ENCODE measurements at regions not wholly inside any gene's neighbourhood (a gene's known extent, or its start where the extent isn't known, plus 50 kb on each side); places are given as distances from the start of the nearest gene placed in this dataset.

- no peak for TF ChIP-seq POLR2A (IDR thresholded peaks at IDR 0.05)
- TF ChIP-seq, protein P1, sequence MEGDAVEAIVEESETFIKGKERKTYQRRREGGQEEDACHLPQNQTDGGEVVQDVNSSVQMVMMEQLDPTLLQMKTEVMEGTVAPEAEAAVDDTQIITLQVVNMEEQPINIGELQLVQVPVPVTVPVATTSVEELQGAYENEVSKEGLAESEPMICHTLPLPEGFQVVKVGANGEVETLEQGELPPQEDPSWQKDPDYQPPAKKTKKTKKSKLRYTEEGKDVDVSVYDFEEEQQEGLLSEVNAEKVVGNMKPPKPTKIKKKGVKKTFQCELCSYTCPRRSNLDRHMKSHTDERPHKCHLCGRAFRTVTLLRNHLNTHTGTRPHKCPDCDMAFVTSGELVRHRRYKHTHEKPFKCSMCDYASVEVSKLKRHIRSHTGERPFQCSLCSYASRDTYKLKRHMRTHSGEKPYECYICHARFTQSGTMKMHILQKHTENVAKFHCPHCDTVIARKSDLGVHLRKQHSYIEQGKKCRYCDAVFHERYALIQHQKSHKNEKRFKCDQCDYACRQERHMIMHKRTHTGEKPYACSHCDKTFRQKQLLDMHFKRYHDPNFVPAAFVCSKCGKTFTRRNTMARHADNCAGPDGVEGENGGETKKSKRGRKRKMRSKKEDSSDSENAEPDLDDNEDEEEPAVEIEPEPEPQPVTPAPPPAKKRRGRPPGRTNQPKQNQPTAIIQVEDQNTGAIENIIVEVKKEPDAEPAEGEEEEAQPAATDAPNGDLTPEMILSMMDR (IDR thresholded peaks at IDR 0.05), result no peak
Observed at GRCh38 chr10:33391611-33392465, 57.4 kb upstream of the NRP1 start.

Measured in uterus (tissue), 2 donors.